RWPE2 (cell line): ENCODE measurements at regions not wholly inside any gene's neighbourhood (a gene's known extent, or its start where the extent isn't known, plus 50 kb on each side); places are given as distances from the start of the nearest gene placed in this dataset.

Experiments used
- ATAC-seq: fragments of 200-7000 bp; cut with Tn5 transposase; 3 replicates; pipeline ENCODE4 v1.9.1; 2021; ENCODE audit warnings: low read depth
- DNase-seq: peaks from one replicate; pipeline ENCODE4 v3.0.0-alpha.2; 2020; ENCODE audit warnings: low spot score
- H3K27ac ChIP-seq: fragments of 450-650 bp; 2 replicates; pipeline ENCODE4 v1.5.1; 2017; ENCODE audit warnings: mild to moderate bottlenecking; ENCODE audit not compliant: poor library complexity, severe bottlenecking
- H3K27me3 ChIP-seq: fragments of 250-450 bp; sonication (Bioruptor Pico); 2 replicates; pipeline ENCODE4 v1.5.1; 2021; ENCODE audit warnings: mild to moderate bottlenecking, moderate library complexity; ENCODE audit not compliant: insufficient read depth, poor library complexity, severe bottlenecking
- H3K36me3 ChIP-seq: fragments of 250-450 bp; sonication (Bioruptor Pico); 2 replicates; pipeline ENCODE4 v1.5.1; 2020; ENCODE audit warnings: low read depth, mild to moderate bottlenecking, moderate library complexity
- H3K4me1 ChIP-seq: fragments of 250-450 bp; sonication (Bioruptor Pico); 2 replicates; pipeline ENCODE4 v1.5.1; 2021; ENCODE audit warnings: mild to moderate bottlenecking, moderate library complexity; ENCODE audit not compliant: insufficient read depth, poor library complexity, severe bottlenecking
- H3K4me3 ChIP-seq: fragments of 250-450 bp; sonication (Bioruptor Pico); 2 replicates; pipeline ENCODE4 v1.5.1; 2021; ENCODE audit warnings: mild to moderate bottlenecking, moderate library complexity; ENCODE audit not compliant: severe bottlenecking
- H3K9me3 ChIP-seq: fragments of 250-450 bp; sonication (Bioruptor Pico); 2 replicates; pipeline ENCODE4 v1.5.1; 2021; ENCODE audit warnings: mild to moderate bottlenecking, moderate library complexity; ENCODE audit not compliant: severe bottlenecking
- TF ChIP-seq, protein P1 (sequence below): fragments of 450-650 bp; IDR thresholded peaks from one replicate; pipeline ENCODE4 v1.5.1; 2017; ENCODE audit warnings: mild to moderate bottlenecking, moderate library complexity; ENCODE audit not compliant: poor library complexity, severe bottlenecking

DNA sequence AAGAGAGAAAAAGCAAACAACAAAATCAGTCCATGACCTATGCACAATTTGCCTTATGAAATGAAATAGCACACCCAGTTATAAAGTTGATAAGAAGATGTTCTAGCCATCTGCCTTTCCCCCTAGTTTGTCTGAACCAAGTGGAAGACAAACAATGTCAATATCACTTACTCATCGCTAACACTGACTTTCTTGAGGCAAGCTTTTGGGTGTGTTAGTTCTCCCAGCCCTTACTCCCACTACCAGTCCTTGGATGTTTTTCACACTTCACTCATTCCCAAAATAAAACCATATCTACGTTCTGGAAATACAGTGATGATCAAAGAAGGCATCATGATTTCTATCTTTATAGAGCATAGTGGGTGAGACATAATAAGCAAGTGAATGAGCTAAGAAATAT lies 393.8 kb downstream of the PCDH20 start:
- DNase-seq = no peak
- H3K27ac ChIP-seq = no peak overlapping the region
- ATAC-seq = no peak
- H3K4me3 ChIP-seq = no peak overlapping the region
- no peaks in the 10 kb centered on the region for H3K36me3 ChIP-seq
- TF ChIP-seq, protein P1, sequence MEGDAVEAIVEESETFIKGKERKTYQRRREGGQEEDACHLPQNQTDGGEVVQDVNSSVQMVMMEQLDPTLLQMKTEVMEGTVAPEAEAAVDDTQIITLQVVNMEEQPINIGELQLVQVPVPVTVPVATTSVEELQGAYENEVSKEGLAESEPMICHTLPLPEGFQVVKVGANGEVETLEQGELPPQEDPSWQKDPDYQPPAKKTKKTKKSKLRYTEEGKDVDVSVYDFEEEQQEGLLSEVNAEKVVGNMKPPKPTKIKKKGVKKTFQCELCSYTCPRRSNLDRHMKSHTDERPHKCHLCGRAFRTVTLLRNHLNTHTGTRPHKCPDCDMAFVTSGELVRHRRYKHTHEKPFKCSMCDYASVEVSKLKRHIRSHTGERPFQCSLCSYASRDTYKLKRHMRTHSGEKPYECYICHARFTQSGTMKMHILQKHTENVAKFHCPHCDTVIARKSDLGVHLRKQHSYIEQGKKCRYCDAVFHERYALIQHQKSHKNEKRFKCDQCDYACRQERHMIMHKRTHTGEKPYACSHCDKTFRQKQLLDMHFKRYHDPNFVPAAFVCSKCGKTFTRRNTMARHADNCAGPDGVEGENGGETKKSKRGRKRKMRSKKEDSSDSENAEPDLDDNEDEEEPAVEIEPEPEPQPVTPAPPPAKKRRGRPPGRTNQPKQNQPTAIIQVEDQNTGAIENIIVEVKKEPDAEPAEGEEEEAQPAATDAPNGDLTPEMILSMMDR = no peak
- no peaks in the 10 kb centered on the region for H3K9me3 ChIP-seq
- H3K27me3 ChIP-seq = no peaks in the 10 kb centered on the region
- no peaks in the 10 kb centered on the region for H3K4me1 ChIP-seq

DNA sequence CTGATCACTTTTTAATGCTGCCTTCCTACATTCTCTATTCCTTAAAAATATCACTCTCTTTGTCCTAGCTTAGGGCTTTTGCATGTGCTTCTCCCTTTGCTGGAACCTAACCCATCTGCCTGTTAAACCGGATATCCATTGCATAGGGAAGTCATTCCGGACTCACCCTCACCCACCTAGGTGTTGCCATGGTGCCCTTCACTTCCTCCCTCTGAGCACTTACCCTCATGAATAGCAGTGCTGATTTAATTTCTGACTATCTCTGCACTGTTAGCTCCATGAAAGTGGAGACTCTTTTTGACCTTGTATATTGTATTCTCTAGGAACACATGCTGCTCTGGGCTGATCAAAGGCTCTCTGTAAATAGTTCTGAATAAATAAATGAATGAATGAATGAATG lies 401.9 kb downstream of the PCDH20 start:
- no peaks in the 10 kb centered on the region for H3K4me1 ChIP-seq
- ATAC-seq (no peak), DNase-seq (no peak)
- H3K4me3 ChIP-seq = no peak overlapping the region
- no peaks in the 10 kb centered on the region for H3K36me3 ChIP-seq
- H3K27ac ChIP-seq = no peak overlapping the region
- H3K27me3 ChIP-seq = no peaks in the 10 kb centered on the region
- no peaks in the 10 kb centered on the region for H3K9me3 ChIP-seq
- TF ChIP-seq, protein P1 = no peak

DNA sequence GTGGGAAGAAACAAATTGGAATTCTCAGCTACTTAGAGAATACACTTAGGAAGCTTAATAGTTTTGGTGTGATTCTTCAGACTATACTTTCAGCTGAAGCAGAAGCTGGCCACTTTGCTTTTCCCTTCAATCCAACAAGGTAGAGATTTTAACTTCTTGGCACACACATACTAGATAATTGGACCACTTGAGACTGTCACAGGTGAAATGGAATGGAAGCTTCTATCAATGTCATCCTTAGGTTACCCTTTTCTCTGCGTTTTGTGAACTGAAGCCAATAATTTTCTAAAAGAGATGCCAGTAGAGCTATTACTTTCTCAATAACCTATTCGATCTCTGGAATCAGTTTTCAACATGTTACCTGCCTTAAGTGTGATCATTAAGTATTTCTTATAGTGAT lies 405.3 kb downstream of the PCDH20 start:
- no peaks in the 10 kb centered on the region for H3K36me3 ChIP-seq
- ATAC-seq = no peak

DNA sequence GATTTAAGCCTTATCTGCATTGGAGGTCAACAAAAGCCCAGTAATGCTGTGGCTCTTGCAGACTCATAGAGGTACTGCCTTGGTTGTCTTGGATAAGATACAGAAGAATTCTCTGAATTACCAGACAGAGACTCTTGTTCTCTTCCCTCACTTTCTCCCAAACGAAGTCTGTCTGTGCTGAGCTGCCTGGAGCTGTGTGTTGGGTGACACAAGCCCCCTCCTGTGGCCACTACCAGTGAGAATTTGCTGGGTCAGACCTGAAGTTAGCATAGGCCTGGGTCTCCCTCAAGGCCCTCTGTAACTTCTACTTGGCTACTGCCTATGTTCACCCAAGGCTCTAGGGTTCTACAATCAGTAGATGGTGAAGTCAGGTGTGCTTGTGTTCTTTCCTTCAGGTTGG lies 413.0 kb downstream of the PCDH20 start:
- Histone ChIP-seq H3K27ac (no peak overlapping the region), H3K9me3 (no peaks in the 10 kb centered on the region), H3K27me3 (no peaks in the 10 kb centered on the region), H3K4me3 (no peak overlapping the region), H3K4me1 (no peaks in the 10 kb centered on the region), H3K36me3 (no peaks in the 10 kb centered on the region)
- ATAC-seq (no peak), DNase-seq (no peak)
- TF ChIP-seq, protein P1 = no peak

More for the DNA sequence above, 405.3 kb downstream of the PCDH20 start:
- Histone ChIP-seq H3K27me3 (no peaks in the 10 kb centered on the region), H3K27ac (no peak overlapping the region), H3K4me3 (no peak overlapping the region), H3K9me3 (no peaks in the 10 kb centered on the region), H3K4me1 (no peaks in the 10 kb centered on the region)
- no peak for DNase-seq
- TF ChIP-seq, protein P1 = no peak

DNA sequence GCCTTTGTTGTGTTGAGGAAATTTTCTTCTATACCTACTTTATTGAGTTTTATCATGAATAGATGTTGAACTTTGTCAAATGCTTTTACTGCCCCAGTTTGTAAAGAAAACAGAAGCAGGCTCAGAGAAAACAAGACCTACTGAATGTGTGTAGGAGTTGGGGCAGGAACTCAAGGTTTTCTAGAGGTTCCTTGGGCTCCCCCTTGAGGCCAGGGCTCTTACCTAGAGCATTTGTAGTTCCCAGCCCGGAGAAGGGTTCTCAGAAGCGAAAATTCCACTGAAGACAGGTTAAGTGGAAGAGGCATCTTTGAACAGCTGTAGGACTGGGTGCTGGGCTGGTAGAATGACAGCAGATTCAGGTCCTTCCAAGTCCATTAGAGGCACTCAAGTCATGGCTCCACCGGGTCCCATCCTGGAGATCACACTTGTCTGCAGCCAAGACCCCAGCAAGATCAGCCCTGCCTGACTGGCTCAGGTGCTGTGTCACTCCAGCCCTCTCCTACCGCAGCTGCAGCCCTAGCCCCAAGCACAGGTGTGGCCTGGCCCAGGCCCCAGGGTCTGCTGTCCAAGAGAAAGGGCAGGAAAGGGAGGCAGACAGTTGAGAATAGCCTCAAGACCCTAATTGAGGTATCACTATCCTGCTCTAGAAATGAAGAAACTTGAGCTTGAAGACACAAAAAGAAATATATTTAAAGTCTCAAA lies 425.5 kb downstream of the PCDH20 start:
- ATAC-seq (peak; percentile 36; the same call in 1 of the 3 replicates), DNase-seq (no peak)
- H3K27me3 ChIP-seq = no peaks in the 10 kb centered on the region
- TF ChIP-seq, protein P1 = peak; percentile 49
- H3K36me3 ChIP-seq = no peaks in the 10 kb centered on the region
- no peak overlapping the region for H3K4me3 ChIP-seq
- H3K27ac ChIP-seq = no peak overlapping the region
- H3K9me3 ChIP-seq = no peaks in the 10 kb centered on the region
- no peaks in the 10 kb centered on the region for H3K4me1 ChIP-seq
